Activated T-helper 1 cell treated with anti-CD3 and anti-CD28 coated beads, Interleukin-12 subunit alpha, Interleukin-12 subunit beta, Interleukin-2, Interleukin-4 antibody, amounts not matched to agents 30 ng/mL and 10 ng/mL and 1 ng/mL, durations not matched to agents 14 hours and 24 hours and 36 hours (primary cell): ENCODE measurements at regions not wholly inside any gene's neighbourhood (a gene's known extent, or its start where the extent isn't known, plus 50 kb on each side); places are given as distances from the start of the nearest gene placed in this dataset.
"Not testable (repeated sequence)": the region's sequence is repeated elsewhere in the genome, so short reads cannot be mapped to it uniquely, and the experiment has no call there.

ENCODE experiments used
- DNase-seq: peaks from one replicate; pipeline ENCODE4 v3.0.0; 2021; ENCODE audit warnings: low spot score
- H3K27ac Mint-ChIP-seq: one replicate; pipeline ENCODE4 v1.8.0; 2021; ENCODE audit warnings: mild to moderate bottlenecking, mixed read lengths
- H3K27me3 Mint-ChIP-seq: one replicate; pipeline ENCODE4 v1.8.0; 2022; ENCODE audit warnings: mild to moderate bottlenecking, moderate library complexity, mixed read lengths; ENCODE audit not compliant: insufficient read depth
- H3K36me3 Mint-ChIP-seq: one replicate; pipeline ENCODE4 v1.8.0; 2021; ENCODE audit warnings: low read depth, mixed read lengths
- H3K4me1 Mint-ChIP-seq: one replicate; pipeline ENCODE4 v1.8.0; 2021; ENCODE audit warnings: low read depth, mixed read lengths
- H3K4me3 Mint-ChIP-seq: one replicate; pipeline ENCODE4 v1.8.0; 2021; ENCODE audit warnings: mild to moderate bottlenecking, moderate library complexity, mixed read lengths
- H3K9me3 Mint-ChIP-seq: one replicate; pipeline ENCODE4 v1.8.0; 2021; ENCODE audit warnings: mixed read lengths
- intact Hi-C: fragments of 100-400 bp; cut with micrococcal nuclease; formaldehyde crosslinking; loops from one replicate; pipeline ENCODE4 v1.15.1; 2024

DNA sequence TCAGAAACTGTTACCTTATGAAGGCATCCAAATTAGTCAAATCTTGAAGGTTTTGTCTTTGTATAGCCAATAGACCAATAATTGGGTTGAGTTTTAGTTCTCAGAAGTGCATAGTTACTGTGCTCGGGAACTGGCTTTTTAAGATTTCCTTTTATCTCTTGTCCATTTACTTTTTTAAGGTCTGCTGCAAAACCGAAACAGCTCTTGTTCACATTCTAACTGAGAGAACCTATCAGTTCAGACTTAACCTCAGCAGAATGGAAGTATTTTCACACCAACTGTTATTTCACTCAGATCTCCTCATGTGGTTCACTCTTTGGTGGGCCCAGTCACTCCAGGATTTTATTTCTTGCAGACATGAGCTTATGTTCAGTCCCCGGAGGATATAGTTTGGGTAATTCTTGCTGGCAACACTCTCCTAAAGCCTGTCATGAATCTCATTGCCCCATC lies 55.5 kb downstream of the TPBG start:
- no peak for DNase-seq
- Mint-ChIP-seq H3K4me1 (no peaks in the 10 kb centered on the region), H3K27ac (no peak overlapping the region), H3K4me3 (no peak overlapping the region), H3K36me3 (no peaks in the 10 kb centered on the region), H3K9me3 (no peaks in the 10 kb centered on the region), H3K27me3 (no peaks in the 10 kb centered on the region)
- intact Hi-C loops: no loop called here

DNA sequence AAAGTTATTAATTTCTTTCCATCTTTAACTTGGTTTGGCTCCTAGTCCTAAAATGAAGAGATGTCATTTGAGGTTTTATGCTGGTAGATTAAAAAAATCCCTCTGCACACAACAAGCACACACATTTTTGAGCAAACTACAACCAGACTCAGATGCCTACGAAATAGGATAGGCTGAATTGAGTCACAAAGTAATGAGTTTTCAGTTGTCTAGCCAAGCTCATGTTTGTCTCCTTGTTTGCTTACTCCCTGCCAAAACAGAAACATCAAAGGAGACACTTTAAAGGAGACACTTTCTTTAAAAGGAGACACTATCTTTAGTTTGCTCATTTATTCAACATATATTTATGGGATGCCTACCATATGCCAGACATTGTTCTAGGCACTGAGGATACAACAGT lies 56.2 kb downstream of the TPBG start:
- Mint-ChIP-seq H3K36me3 (no peaks in the 10 kb centered on the region), H3K9me3 (no peaks in the 10 kb centered on the region), H3K27me3 (no peaks in the 10 kb centered on the region), H3K4me3 (no peak overlapping the region), H3K4me1 (no peaks in the 10 kb centered on the region), H3K27ac (no peak overlapping the region)
- intact Hi-C loops: no loop called here
- no peak for DNase-seq

DNA sequence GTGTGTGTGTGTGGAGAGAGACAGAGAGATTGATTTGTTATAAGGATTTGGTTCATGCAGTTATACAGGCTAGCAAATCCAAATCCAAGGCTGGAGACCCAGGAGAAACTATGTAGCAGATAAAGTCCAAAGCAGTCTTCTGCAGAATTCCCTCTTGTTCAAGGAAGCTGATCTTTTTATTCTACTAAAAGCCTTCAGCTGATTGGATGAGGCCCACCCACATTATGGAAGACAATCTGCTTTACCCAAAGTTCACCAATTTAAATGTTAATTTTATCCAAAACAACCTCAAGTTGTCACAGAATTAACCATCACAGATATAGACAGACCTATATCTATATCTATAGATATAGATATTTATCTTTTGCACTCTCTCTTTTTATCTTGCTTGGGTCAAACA lies 67.0 kb downstream of the TPBG start:
- no peaks in the 10 kb centered on the region for H3K9me3 Mint-ChIP-seq
- H3K36me3 Mint-ChIP-seq: no peaks in the 10 kb centered on the region
- intact Hi-C loops: no loop called here
- no peaks in the 10 kb centered on the region for H3K4me1 Mint-ChIP-seq
- DNase-seq: no peak
- H3K27me3 Mint-ChIP-seq: no peaks in the 10 kb centered on the region
- no peak overlapping the region for H3K4me3 Mint-ChIP-seq
- H3K27ac Mint-ChIP-seq: no peak overlapping the region

DNA sequence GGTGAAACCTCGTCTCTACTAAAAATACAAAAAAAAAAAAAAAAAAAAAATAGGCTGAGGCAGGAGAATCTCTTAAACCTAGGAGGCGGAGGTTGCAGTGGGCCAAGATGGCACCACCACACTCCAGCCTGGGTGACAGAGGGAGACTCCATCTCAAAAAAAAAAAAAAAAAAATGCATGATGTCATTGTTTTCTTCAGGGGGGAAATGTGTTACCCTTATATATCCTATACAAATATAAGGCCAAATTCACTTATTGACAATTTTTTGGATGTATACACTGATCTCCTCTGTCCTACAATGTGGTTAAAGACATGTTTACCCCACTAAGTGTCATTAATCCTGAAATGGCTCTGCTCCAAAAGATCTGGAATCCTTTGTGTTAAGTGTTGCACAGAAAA lies 73.1 kb downstream of the TPBG start:
- H3K9me3 Mint-ChIP-seq: no peaks in the 10 kb centered on the region
- no peaks in the 10 kb centered on the region for H3K4me1 Mint-ChIP-seq
- no peaks in the 10 kb centered on the region for H3K27me3 Mint-ChIP-seq
- H3K36me3 Mint-ChIP-seq: no peaks in the 10 kb centered on the region
- no peak overlapping the region for H3K27ac Mint-ChIP-seq
- H3K4me3 Mint-ChIP-seq: no peak overlapping the region
- no peak for DNase-seq
- intact Hi-C loops: no loop called here

DNA sequence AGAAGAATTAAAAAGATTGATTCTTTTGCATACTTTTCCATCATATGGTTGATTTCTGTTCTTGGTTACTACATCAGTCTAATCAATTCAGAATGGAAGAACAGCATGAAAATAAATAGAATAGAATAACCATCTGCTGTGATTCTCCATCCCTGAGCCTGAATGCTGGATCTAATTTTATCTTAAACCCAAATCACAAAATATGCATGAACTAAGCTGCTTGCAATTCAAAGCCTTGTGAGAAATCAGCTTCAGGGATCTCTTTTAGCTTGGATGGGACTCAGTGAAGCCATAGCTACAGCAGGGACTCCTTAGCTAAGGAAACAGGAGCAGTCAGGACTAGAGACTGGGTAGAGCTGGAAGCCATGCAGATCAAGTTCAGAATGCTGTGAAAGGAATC lies 74.1 kb downstream of the TPBG start:
- no peak for DNase-seq
- Mint-ChIP-seq H3K36me3 (no peaks in the 10 kb centered on the region), H3K4me1 (no peaks in the 10 kb centered on the region), H3K9me3 (no peaks in the 10 kb centered on the region), H3K27ac (no peak overlapping the region), H3K4me3 (no peak overlapping the region), H3K27me3 (no peaks in the 10 kb centered on the region)
- intact Hi-C loops: no loop called here

DNA sequence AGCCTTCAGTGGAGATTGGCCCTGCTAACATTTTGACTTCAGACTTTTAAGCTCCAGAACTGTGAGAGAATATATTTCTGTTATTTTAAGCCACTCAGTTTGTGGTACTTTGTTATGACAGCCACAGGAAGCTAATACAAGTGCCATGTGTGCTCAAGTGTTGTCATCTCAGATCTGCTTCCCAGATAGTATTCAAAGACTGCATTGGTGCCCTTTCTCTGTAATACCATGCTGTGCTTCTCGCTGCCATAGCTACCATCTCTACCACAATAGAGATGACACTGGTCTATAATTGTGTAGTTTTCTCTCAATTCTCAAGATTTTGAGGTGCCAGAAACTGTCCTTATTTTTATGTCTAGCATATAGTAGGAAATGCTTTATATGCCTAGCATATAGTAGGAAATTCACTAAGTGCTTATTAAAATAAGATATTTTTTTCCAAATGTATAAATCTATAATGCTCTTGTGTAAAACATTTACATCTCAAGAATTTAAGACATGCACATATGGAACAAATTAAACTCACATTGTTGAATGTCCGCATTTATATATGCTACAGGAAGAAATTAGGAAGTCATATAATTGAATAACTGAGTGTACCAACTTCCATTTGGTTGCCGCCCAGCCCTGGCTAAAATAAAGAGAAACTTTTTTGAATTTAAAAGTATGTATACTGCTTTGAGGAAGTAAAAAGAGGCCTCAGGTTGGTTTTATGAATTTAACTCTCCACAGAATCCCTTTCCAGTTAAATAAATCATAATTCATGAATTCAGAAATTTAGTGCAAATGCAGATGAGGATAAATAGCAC lies 77.6 kb downstream of the TPBG start:
- Mint-ChIP-seq H3K4me3 (no peak overlapping the region), H3K27me3 (no peaks in the 10 kb centered on the region), H3K27ac (no peak overlapping the region), H3K4me1 (no peaks in the 10 kb centered on the region), H3K9me3 (no peaks in the 10 kb centered on the region), H3K36me3 (no peaks in the 10 kb centered on the region)
- no peak for DNase-seq
- intact Hi-C loops: no loop called here

DNA sequence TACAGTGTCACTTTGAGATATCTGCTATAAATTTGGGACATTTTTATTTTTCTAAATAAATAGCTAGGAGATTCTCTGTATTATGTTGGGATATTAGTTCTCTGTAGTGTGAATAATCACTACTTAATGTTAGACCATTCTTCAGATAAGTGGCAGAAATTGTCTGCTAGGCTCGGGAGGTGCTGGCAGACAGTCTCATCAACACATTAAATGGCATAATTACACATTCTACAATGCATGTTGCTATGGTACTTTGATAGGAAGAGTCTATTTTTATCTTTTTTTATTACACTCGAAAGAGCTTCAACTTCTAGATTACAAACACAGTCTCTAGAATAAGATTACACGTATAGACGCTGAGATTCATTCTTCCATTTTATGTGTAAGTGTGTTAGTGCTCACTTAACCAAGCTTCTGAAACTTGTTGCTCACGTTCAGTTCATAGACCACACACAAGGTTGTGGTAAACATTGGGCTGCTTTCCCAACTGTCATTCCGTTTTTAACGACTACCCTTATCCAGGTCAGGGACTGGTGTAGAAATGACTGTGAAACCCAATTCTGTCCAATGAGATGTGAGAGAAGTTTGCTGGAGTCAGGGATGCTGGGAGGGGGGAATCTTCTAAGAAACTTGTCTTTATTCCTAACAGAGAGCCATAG lies 78.6 kb downstream of the TPBG start:
- H3K4me1 Mint-ChIP-seq: no peaks in the 10 kb centered on the region

DNA sequence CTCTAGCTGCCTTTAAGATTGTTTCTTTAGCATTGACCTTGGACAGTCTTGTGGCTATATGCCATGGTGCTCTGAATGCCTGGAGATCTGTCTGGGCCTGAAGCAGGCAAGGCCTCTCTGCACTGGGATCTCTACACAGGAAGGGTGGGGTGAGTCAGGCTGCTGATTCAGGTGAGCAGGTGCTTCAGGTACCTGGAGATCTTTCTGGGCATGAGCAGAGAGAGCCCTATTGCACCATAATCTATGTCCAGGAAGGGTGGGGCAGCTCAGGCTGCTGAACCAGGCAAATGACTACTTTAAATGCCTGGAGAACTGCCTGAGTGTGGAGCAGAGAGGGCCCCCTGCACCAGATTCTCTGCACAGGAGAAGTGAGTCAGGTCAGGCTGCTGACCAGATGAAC lies 94.5 kb downstream of the TPBG start:
- intact Hi-C loops: no loop called here

More for the DNA sequence above, 78.6 kb downstream of the TPBG start:
- intact Hi-C loops: no loop called here
- H3K27me3 Mint-ChIP-seq: no peaks in the 10 kb centered on the region
- no peak for DNase-seq
- H3K9me3 Mint-ChIP-seq: no peaks in the 10 kb centered on the region
- H3K27ac Mint-ChIP-seq: no peak overlapping the region
- H3K36me3 Mint-ChIP-seq: no peaks in the 10 kb centered on the region
- H3K4me3 Mint-ChIP-seq: no peak overlapping the region

DNA sequence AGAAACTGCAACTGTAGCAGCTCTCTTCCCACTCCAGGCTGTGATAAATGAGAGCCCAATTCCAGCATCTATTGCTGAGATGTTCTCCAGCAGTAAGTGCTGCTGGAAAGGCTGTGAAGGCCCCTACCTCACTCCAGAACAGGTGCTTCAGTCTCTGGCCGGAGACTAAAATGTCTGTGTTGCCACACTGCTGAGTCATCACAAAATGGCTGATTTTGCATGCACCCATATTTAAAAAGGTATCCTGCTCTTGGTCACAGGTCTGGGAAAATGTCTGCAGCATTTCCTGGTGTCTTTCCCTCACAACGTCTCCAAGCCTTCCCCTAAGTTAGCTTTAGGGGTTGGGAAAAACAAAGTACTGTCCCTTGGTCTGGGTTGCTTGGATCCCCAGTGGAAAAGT lies 95.1 kb downstream of the TPBG start:
- Mint-ChIP-seq H3K4me1 (no peaks in the 10 kb centered on the region), H3K27me3 (no peaks in the 10 kb centered on the region), H3K4me3 (no peak overlapping the region), H3K36me3 (no peaks in the 10 kb centered on the region), H3K27ac (no peak overlapping the region), H3K9me3 (peaks cover 21% of the 10 kb centered on the region)
- DNase-seq: no peak
- intact Hi-C loops: no loop called here

More for the DNA sequence above, 94.5 kb downstream of the TPBG start:
- Mint-ChIP-seq H3K27me3 (no peaks in the 10 kb centered on the region), H3K4me3 (no peak overlapping the region), H3K4me1 (no peaks in the 10 kb centered on the region), H3K36me3 (no peaks in the 10 kb centered on the region), H3K9me3 (peaks cover 22% of the 10 kb centered on the region), H3K27ac (no peak overlapping the region)
- DNase-seq: no peak

DNA sequence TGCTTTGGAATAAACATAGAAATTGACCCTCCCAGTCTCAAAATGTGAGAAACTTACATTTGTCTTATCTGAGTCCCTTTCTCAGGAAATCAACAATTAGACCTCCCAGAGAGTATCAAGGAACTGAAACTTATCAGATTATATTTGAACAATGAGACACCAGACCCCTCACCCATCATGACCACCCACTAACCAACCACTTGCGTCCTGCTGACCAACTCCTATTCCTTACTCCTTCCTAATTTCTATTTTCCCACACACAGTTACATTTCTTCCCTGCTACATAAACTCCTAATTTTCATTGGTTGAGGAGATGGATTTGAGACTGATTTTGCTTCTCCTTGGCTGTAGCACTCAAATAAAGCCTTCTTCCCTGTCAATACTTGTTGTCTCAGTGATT lies 97.9 kb downstream of the TPBG start:
- H3K27ac Mint-ChIP-seq: no peak overlapping the region
- H3K4me3 Mint-ChIP-seq: no peak overlapping the region
- no peaks in the 10 kb centered on the region for H3K36me3 Mint-ChIP-seq
- H3K4me1 Mint-ChIP-seq: no peaks in the 10 kb centered on the region
- H3K27me3 Mint-ChIP-seq: no peaks in the 10 kb centered on the region
- intact Hi-C loops: no loop called here
- no peak for DNase-seq
- H3K9me3 Mint-ChIP-seq: peaks cover 10% of the 10 kb centered on the region

DNA sequence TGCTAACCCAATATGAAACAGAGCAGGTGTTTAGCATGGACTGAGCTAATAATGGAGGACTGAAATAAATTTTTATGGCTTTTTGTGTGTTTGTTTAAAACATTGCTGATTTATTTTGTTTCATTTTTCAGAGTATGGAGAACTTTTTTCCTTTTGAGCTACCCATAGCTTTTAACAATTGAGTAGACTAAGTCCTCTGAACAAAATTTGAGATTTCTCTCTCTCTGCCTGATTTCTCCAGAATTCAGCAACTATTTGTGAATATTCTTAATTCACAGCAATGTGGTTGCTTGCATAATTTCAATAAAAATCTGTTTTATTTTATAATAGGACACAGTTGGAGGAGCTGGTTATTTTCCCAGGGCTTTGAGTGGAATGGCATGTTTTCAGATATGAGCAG lies 103.7 kb downstream of the TPBG start:
- Mint-ChIP-seq H3K4me1 (no peaks in the 10 kb centered on the region), H3K9me3 (peaks cover 5% of the 10 kb centered on the region), H3K4me3 (no peak overlapping the region), H3K27ac (no peak overlapping the region), H3K27me3 (no peaks in the 10 kb centered on the region), H3K36me3 (no peaks in the 10 kb centered on the region)
- no peak for DNase-seq
- intact Hi-C loops: no loop called here

DNA sequence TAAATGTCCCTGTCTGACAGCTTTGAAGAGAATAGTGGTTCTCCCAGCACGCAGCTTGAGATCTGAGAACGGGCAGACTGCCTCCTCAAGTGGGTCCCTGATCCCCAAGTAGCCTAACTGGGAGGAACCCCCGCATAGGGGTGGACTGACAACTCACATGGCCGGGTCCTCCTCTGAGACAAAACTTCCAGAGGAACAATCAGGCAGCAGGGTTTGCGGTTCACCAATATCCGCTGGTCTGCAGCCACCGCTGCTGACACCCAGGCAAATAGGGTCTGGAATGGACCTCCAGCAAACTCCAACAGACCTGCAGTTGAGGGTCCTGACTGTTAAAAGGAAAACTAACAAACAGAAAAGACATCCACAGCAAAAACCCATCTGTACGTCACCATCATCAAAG lies 106.5 kb downstream of the TPBG start:
- H3K4me1 Mint-ChIP-seq, H3K9me3 Mint-ChIP-seq, H3K27ac Mint-ChIP-seq, H3K27me3 Mint-ChIP-seq, intact Hi-C loops, H3K4me3 Mint-ChIP-seq, DNase-seq, H3K36me3 Mint-ChIP-seq: not testable (repeated sequence)

DNA sequence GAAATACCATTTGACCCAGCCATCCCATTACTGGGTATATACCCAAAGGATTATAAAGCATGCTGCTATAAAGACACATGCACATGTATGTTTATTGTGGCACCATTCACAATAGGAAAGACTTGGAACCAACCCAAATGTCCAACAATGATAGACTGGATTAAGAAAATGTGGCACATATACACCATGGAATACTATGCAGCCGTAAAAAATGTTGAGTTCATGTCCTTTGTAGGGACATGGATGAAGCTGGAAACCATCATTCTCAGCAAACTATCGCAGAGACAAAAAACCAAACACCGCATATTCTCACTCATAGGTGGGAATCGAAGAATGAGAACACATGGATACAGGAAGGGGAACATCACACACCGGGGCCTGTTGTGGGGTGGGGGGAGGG lies 111.5 kb downstream of the TPBG start:
- H3K27me3 Mint-ChIP-seq, H3K36me3 Mint-ChIP-seq, H3K9me3 Mint-ChIP-seq, intact Hi-C loops, DNase-seq, H3K27ac Mint-ChIP-seq, H3K4me1 Mint-ChIP-seq, H3K4me3 Mint-ChIP-seq: not testable (repeated sequence)
